ENCODE measurements at regions not wholly inside any gene's neighbourhood (a gene's known extent, or its start where the extent isn't known, plus 50 kb on each side); places are given as distances from the start of the nearest gene placed in this dataset.

GRCh38 chr6:78476561-78476960, 390.8 kb upstream of the IRAK1BP1 start:
- no peak overlapping the region for H3K27ac ChIP-seq
- TF ChIP-seq CTCF (conservative IDR thresholded peaks at IDR 0.05): no peak

- no peak for TF ChIP-seq CTCF (conservative IDR thresholded peaks at IDR 0.05)
- peak overlapping the region; percentile 59; the same call in 1 of the 2 replicates for H3K27ac ChIP-seq
These were observed 384.4 kb upstream of the IRAK1BP1 start for GRCh38 chr6:78482801-78483552.

- H3K27ac ChIP-seq: peak overlapping the region; percentile 59
- TF ChIP-seq CTCF (conservative IDR thresholded peaks at IDR 0.05): no peak
These were observed 383.7 kb upstream of the IRAK1BP1 start for GRCh38 chr6:78483553-78484197.

GRCh38 chr6:78484198-78485064, 382.9 kb upstream of the IRAK1BP1 start:
- peak overlapping the region; percentile 59 for H3K27ac ChIP-seq
- TF ChIP-seq CTCF (conservative IDR thresholded peaks at IDR 0.05): no peak

- TF ChIP-seq CTCF (conservative IDR thresholded peaks at IDR 0.05): no peak
- peak overlapping the region; percentile 19; the same call in 1 of the 2 replicates for H3K27ac ChIP-seq
These were observed 379.9 kb upstream of the IRAK1BP1 start for GRCh38 chr6:78487401-78487800.

- no peak overlapping the region for H3K27ac ChIP-seq
- no peak for TF ChIP-seq CTCF (conservative IDR thresholded peaks at IDR 0.05)
These were observed 377.5 kb upstream of the IRAK1BP1 start for GRCh38 chr6:78489874-78490273.
